Breast epithelium (tissue), 3 donors: ENCODE measurements at regions not wholly inside any gene's neighbourhood (a gene's known extent, or its start where the extent isn't known, plus 50 kb on each side); places are given as distances from the start of the nearest gene placed in this dataset.

Experiments
- CTCF ChIP-seq, 3 donors: fragments of 450-650 bp; IDR thresholded peaks; one replicate each; pipeline ENCODE4 v1.5.1; 2016 to 2017; ENCODE audit warnings: antibody characterized with exemption in 3 of 3, mild to moderate bottlenecking in 3 of 3, moderate library complexity in 3 of 3
- POLR2A ChIP-seq: fragments of 450-650 bp; IDR thresholded peaks from one replicate; pipeline ENCODE4 v1.6.1; 2016; ENCODE audit warnings: antibody characterized with exemption, mild to moderate bottlenecking, moderate library complexity

- no peak for TF ChIP-seq CTCF (IDR thresholded peaks at IDR 0.05)
- no peak for TF ChIP-seq POLR2A
These were observed 431.9 kb downstream of the DMAC1 start for GRCh38 chr9:7367726-7368125.
